H1 (cell line): ENCODE measurements at regions not wholly inside any gene's neighbourhood (a gene's known extent, or its start where the extent isn't known, plus 50 kb on each side); places are given as distances from the start of the nearest gene placed in this dataset.

Source experiments
- ATF3 ChIP-seq: IDR thresholded peaks from 2 replicates; pipeline ENCODE4 v1.6.1; 2011; ENCODE audit warnings: low read depth, mild to moderate bottlenecking, low read length; ENCODE audit not compliant: insufficient read depth
- BCL11A ChIP-seq, 2 experiments: IDR thresholded peaks; one replicate each; pipeline ENCODE4 v1.6.1; 2011; ENCODE audit warnings: low read depth in 2 of 2, low read length in 2 of 2, mild to moderate bottlenecking in 2 of 2
- GTF2F1 ChIP-seq: IDR thresholded peaks from 2 replicates; pipeline ENCODE4 v1.6.1; 2012; ENCODE audit warnings: low read depth, low read length, improper control_type of control experiment, borderline replicate concordance
- HDAC6 ChIP-seq: IDR thresholded peaks from one replicate; pipeline ENCODE4 v1.7.1; 2012; ENCODE audit warnings: low read depth, mild to moderate bottlenecking, inconsistent platforms, low read length, moderate library complexity
- RNF2 ChIP-seq: fragments of 200-900, 300-1000 bp; sonication (generic); IDR thresholded peaks from 2 replicates; pipeline ENCODE4 v1.7.1; 2016; ENCODE audit warnings: borderline replicate concordance, low read depth, mild to moderate bottlenecking, antibody characterized with exemption, low read length; ENCODE audit not compliant: poor library complexity, severe bottlenecking; ENCODE audit errors: missing control alignments
- TAF1 ChIP-seq: IDR thresholded peaks from 2 replicates; pipeline ENCODE4 v1.6.1; 2011; ENCODE audit warnings: mild to moderate bottlenecking, low read depth, low read length

- TF ChIP-seq GTF2F1 (no peak), TAF1 (no peak), HDAC6 (no peak), RNF2 (no peak), BCL11A (IDR thresholded peaks at IDR 0.05; ENCODE audit: low read depth in 2 of 2, low read length in 2 of 2) (no peak), ATF3 (no peak)
- TF ChIP-seq, all 59 proteins: peak for 0
These were observed 901.3 kb upstream of the SEMA6A start (continued) for GRCh38 chr5:117475919-117476318.
